ENCODE measurements at regions not wholly inside any gene's neighbourhood (a gene's known extent, or its start where the extent isn't known, plus 50 kb on each side); places are given as distances from the start of the nearest gene placed in this dataset.
"Not testable (repeated sequence)": the region's sequence is repeated elsewhere in the genome, so short reads cannot be mapped to it uniquely, and the experiment has no call there.

GRCh38 chr3:75394102-75394501 is 270.0 kb upstream of the FRG2C start:
- POLR2A ChIA-PET (ENCODE audit: partially characterized antibody); intact Hi-C loops (cut with micrococcal nuclease); H3K36me3 ChIP-seq (ENCODE audit: insufficient read depth, low read length); H3K4me3 ChIP-seq (ENCODE audit: low read length in 2 of 2); H3K27me3 ChIP-seq (ENCODE audit: insufficient read depth, low read length); H3K27ac Mint-ChIP-seq; H3K27me3 Mint-ChIP-seq; CTCF ChIA-PET (ENCODE audit: partially characterized antibody); H3K9me3 Mint-ChIP-seq; H3K4me1 Mint-ChIP-seq; H3K4me3 Mint-ChIP-seq; H3K4me1 ChIP-seq (ENCODE audit: insufficient read depth, low read length); H3K36me3 Mint-ChIP-seq; H3K9me3 ChIP-seq (ENCODE audit: control insufficient read depth in 1 of 2, low read length in 2 of 2); H3K27ac ChIP-seq (ENCODE audit: low read depth, low read length); DNase-seq: not testable (repeated sequence)

- CTCF ChIA-PET (ENCODE audit: partially characterized antibody); POLR2A ChIA-PET (ENCODE audit: partially characterized antibody); H3K9me3 ChIP-seq (ENCODE audit: control insufficient read depth in 1 of 2, low read length in 2 of 2): not testable (repeated sequence)
These were observed 269.4 kb upstream of the FRG2C start for GRCh38 chr3:75394562-75395360.

GRCh38 chr3:75395580-75396315 is 268.4 kb upstream of the FRG2C start:
- CTCF ChIA-PET (ENCODE audit: partially characterized antibody): no interaction called here
- peaks cover 1 to 10% of the 10 kb centered on the region in 2 donors for H3K27me3 Mint-ChIP-seq
- no peak overlapping the region for H3K27ac ChIP-seq (ENCODE audit: low read depth, low read length)
- no peaks in the 10 kb centered on the region for H3K9me3 ChIP-seq (ENCODE audit: control insufficient read depth in 1 of 2, low read length in 2 of 2)
- H3K9me3 Mint-ChIP-seq: peaks cover 0 to 5% (median 0%) of the 10 kb centered on the region in 8 donors
- no peak overlapping the region for H3K4me3 ChIP-seq (ENCODE audit: low read length in 2 of 2)
- no peak overlapping the region for H3K27ac Mint-ChIP-seq
- H3K36me3 Mint-ChIP-seq: no peaks in the 10 kb centered on the region
- H3K4me1 Mint-ChIP-seq: no peaks in the 10 kb centered on the region
- intact Hi-C loops (cut with micrococcal nuclease): no loop called here
- no peaks in the 10 kb centered on the region for H3K36me3 ChIP-seq (ENCODE audit: insufficient read depth, low read length)
- peak overlapping the region in 1 of 8 donors; percentile 29 for H3K4me3 Mint-ChIP-seq
- H3K27me3 ChIP-seq (ENCODE audit: insufficient read depth, low read length): no peaks in the 10 kb centered on the region
- H3K4me1 ChIP-seq (ENCODE audit: insufficient read depth, low read length): no peaks in the 10 kb centered on the region
- POLR2A ChIA-PET (ENCODE audit: partially characterized antibody): no interaction called here
- no peak for DNase-seq

More at GRCh38 chr3:75394562-75395360, 269.4 kb upstream of the FRG2C start:
- H3K27ac ChIP-seq (ENCODE audit: low read depth, low read length); H3K4me3 Mint-ChIP-seq; H3K27me3 Mint-ChIP-seq; H3K27ac Mint-ChIP-seq; H3K36me3 Mint-ChIP-seq; H3K4me1 ChIP-seq (ENCODE audit: insufficient read depth, low read length); H3K36me3 ChIP-seq (ENCODE audit: insufficient read depth, low read length); H3K27me3 ChIP-seq (ENCODE audit: insufficient read depth, low read length); DNase-seq; intact Hi-C loops (cut with micrococcal nuclease); H3K9me3 Mint-ChIP-seq; H3K4me1 Mint-ChIP-seq; H3K4me3 ChIP-seq (ENCODE audit: low read length in 2 of 2): not testable (repeated sequence)

- Histone ChIP-seq H3K4me3 (ENCODE audit: low read length in 2 of 2) (no peak overlapping the region), H3K9me3 (ENCODE audit: control insufficient read depth in 1 of 2, low read length in 2 of 2) (no peaks in the 10 kb centered on the region), H3K27ac (ENCODE audit: low read depth, low read length) (no peak overlapping the region), H3K4me1 (ENCODE audit: insufficient read depth, low read length) (no peaks in the 10 kb centered on the region), H3K27me3 (ENCODE audit: insufficient read depth, low read length) (no peaks in the 10 kb centered on the region), H3K36me3 (ENCODE audit: insufficient read depth, low read length) (no peaks in the 10 kb centered on the region)
- Mint-ChIP-seq H3K36me3 (no peaks in the 10 kb centered on the region), H3K4me1 (no peaks in the 10 kb centered on the region), H3K4me3 (no peak overlapping the region), H3K9me3 (peaks cover 0 to 5% (median 0%) of the 10 kb centered on the region in 8 donors), H3K27me3 (peaks cover 1 to 10% of the 10 kb centered on the region in 2 donors), H3K27ac (no peak overlapping the region)
- ChIA-PET CTCF (ENCODE audit: partially characterized antibody) (no interaction called here), POLR2A (ENCODE audit: partially characterized antibody) (no interaction called here)
- DNase-seq: no peak
- intact Hi-C loops (cut with micrococcal nuclease): no loop called here
These were observed 267.8 kb upstream of the FRG2C start for GRCh38 chr3:75396316-75396802.

- H3K9me3 ChIP-seq (ENCODE audit: control insufficient read depth in 1 of 2, low read length in 2 of 2); H3K27me3 ChIP-seq (ENCODE audit: insufficient read depth, low read length); H3K27me3 Mint-ChIP-seq; H3K4me1 Mint-ChIP-seq; DNase-seq; POLR2A ChIA-PET (ENCODE audit: partially characterized antibody); H3K36me3 ChIP-seq (ENCODE audit: insufficient read depth, low read length); intact Hi-C loops (cut with micrococcal nuclease); H3K4me1 ChIP-seq (ENCODE audit: insufficient read depth, low read length); H3K4me3 ChIP-seq (ENCODE audit: low read length in 2 of 2); H3K27ac ChIP-seq (ENCODE audit: low read depth, low read length); H3K4me3 Mint-ChIP-seq; CTCF ChIA-PET (ENCODE audit: partially characterized antibody); H3K27ac Mint-ChIP-seq; H3K36me3 Mint-ChIP-seq; H3K9me3 Mint-ChIP-seq: not testable (repeated sequence)
These were observed 266.6 kb upstream of the FRG2C start for GRCh38 chr3:75397486-75397885.

- DNase-seq: peak in 4 of 5 donors; percentile 38 to 49 (median 43)
- H3K27me3 Mint-ChIP-seq; H3K27ac ChIP-seq (ENCODE audit: low read depth, low read length); H3K4me3 Mint-ChIP-seq; H3K27me3 ChIP-seq (ENCODE audit: insufficient read depth, low read length); H3K36me3 ChIP-seq (ENCODE audit: insufficient read depth, low read length); H3K4me1 ChIP-seq (ENCODE audit: insufficient read depth, low read length); H3K9me3 Mint-ChIP-seq; CTCF ChIA-PET (ENCODE audit: partially characterized antibody); POLR2A ChIA-PET (ENCODE audit: partially characterized antibody); H3K4me3 ChIP-seq (ENCODE audit: low read length in 2 of 2); H3K9me3 ChIP-seq (ENCODE audit: control insufficient read depth in 1 of 2, low read length in 2 of 2): not testable (repeated sequence)
- Mint-ChIP-seq H3K27ac (peak overlapping the region in 3 of 7 donors; percentile 41 to 92 (median 72)), H3K36me3 (peaks cover 13 to 20% of the 10 kb centered on the region in 2 donors), H3K4me1 (peaks cover 8 to 11% (median 9%) of the 10 kb centered on the region in 4 donors)
- intact Hi-C loops (cut with micrococcal nuclease): loop anchor here (10.0 kb wide), 1 partner anchor 128 kb away; no protein-coding TSS in a partner anchor
These were observed 241.8 kb upstream of the FRG2C start for GRCh38 chr3:75422101-75422945.

- CTCF ChIA-PET (ENCODE audit: partially characterized antibody); DNase-seq; H3K27me3 Mint-ChIP-seq; H3K9me3 Mint-ChIP-seq; H3K9me3 ChIP-seq (ENCODE audit: control insufficient read depth in 1 of 2, low read length in 2 of 2); POLR2A ChIA-PET (ENCODE audit: partially characterized antibody); H3K36me3 ChIP-seq (ENCODE audit: insufficient read depth, low read length); H3K27ac ChIP-seq (ENCODE audit: low read depth, low read length); H3K27me3 ChIP-seq (ENCODE audit: insufficient read depth, low read length); H3K4me3 Mint-ChIP-seq; H3K4me1 ChIP-seq (ENCODE audit: insufficient read depth, low read length); H3K27ac Mint-ChIP-seq; H3K4me3 ChIP-seq (ENCODE audit: low read length in 2 of 2): not testable (repeated sequence)
- Mint-ChIP-seq H3K36me3 (peaks cover 13 to 32% of the 10 kb centered on the region in 2 donors), H3K4me1 (peaks cover 10 to 16% (median 14%) of the 10 kb centered on the region in 4 donors)
- intact Hi-C loops (cut with micrococcal nuclease): loop anchor here (10.0 kb wide), 1 partner anchor 131 kb away; no protein-coding TSS in a partner anchor
These were observed 238.7 kb upstream of the FRG2C start for GRCh38 chr3:75425379-75425778.

All from CD4-positive, alpha-beta memory T cell (primary cell).